ENCODE measurements at regions not wholly inside any gene's neighbourhood (a gene's known extent, or its start where the extent isn't known, plus 50 kb on each side); places are given as distances from the start of the nearest gene placed in this dataset.

DNA sequence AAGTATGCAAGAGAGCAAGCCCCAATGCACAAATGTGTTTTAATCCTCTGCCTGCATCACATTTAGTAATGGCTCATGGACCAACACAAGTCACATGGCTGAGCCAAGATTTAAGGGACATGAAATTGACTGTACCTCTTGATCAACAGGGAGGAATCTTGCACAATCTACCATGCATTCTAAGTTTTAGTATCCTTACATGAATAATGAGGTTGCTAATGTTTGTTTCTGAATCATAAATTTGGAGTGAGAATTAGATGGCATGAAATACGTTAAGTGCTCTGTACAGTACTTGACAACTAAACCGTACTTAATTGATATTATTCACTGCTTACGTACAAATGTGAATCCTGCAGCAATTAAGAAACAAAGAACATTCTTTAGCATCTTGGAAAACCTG, 553.8 kb upstream of the JAG1 start:
- Mint-ChIP-seq H3K4me3 (no peak overlapping the region), H3K27me3 (no peaks in the 10 kb centered on the region), H3K4me1 (no peaks in the 10 kb centered on the region), H3K27ac (no peak overlapping the region), H3K36me3 (no peaks in the 10 kb centered on the region), H3K9me3 (no peaks in the 10 kb centered on the region)
- DNase-seq, result no peak
- CTCF ChIA-PET, result no interaction called here

DNA sequence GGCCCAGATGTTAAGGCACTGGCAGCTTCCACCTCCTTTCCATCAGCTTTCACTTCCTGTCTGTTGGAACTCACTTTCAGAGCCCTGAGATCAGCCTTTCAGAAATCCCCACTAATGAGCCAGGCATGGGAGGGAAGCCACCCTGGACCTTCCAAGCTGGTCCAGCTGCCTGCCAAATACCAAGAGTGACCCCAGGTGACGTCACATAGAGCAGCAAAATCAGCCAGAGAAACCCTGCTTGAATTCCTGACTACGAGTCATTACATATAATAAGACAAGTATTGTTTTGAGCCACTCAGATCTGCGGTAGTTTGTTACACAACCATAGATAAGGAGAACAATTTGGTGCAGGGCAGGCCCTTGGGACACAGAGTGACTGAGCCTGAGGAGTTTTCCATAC, 556.0 kb upstream of the JAG1 start:
- peaks cover 2% of the 10 kb centered on the region for H3K9me3 Mint-ChIP-seq
- no peak overlapping the region for H3K4me3 Mint-ChIP-seq
- H3K4me1 Mint-ChIP-seq, result no peaks in the 10 kb centered on the region
- H3K27ac Mint-ChIP-seq, result no peak overlapping the region
- DNase-seq, result no peak
- H3K27me3 Mint-ChIP-seq, result no peaks in the 10 kb centered on the region
- no peaks in the 10 kb centered on the region for H3K36me3 Mint-ChIP-seq
- CTCF ChIA-PET, result no interaction called here

DNA sequence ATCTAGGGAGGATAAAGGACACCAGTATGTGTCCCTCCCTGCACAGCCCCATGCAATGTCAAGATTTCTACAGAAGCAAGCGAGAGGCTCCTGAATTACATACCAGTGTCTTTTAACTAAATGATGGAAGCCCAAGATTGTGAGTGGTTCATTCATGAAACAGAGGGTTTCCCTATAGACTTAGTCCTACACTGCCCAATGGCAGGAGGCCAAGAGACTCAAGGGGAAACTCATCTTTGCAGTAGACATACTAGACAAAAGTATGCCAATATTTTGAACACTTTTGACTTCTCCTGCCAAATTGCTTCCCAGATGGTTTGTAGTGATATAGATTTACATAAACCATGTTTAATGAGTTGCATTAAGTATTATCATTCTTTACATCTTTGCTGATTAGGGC, 557.2 kb upstream of the JAG1 start:
- DNase-seq, result no peak
- H3K36me3 Mint-ChIP-seq, result no peaks in the 10 kb centered on the region
- H3K4me1 Mint-ChIP-seq, result no peaks in the 10 kb centered on the region
- no peaks in the 10 kb centered on the region for H3K27me3 Mint-ChIP-seq
- CTCF ChIA-PET, result no interaction called here
- H3K4me3 Mint-ChIP-seq, result no peak overlapping the region
- peaks cover 5% of the 10 kb centered on the region for H3K9me3 Mint-ChIP-seq
- H3K27ac Mint-ChIP-seq, result no peak overlapping the region

- H3K9me3 Mint-ChIP-seq, result peaks cover 5% of the 10 kb centered on the region
- no peaks in the 10 kb centered on the region for H3K27me3 Mint-ChIP-seq
- no peak overlapping the region for H3K27ac Mint-ChIP-seq
- DNase-seq, result no peak
- H3K4me1 Mint-ChIP-seq, result no peaks in the 10 kb centered on the region
- CTCF ChIA-PET, result no interaction called here
- no peak overlapping the region for H3K4me3 Mint-ChIP-seq
- H3K36me3 Mint-ChIP-seq, result no peaks in the 10 kb centered on the region
Measured at GRCh38 chr20:11231742-11232648, 558.2 kb upstream of the JAG1 start.

DNA sequence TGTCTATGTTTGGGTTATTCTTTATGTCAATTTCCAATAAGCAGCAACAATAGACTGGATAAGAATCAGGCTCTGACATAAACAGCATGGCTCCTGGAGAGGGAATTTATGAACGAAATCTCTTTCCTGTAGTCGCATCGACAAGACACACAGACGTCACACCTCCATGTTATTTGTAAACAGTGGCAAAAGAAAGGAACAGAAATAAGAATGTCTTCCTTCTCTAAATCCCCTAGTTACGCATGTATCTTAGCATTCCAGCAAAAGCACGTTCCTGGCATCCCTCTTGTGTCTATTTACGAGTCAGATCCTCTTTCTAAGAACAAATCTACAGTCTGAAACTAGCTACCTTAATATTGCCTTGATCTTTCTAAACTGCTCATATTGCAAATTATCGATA, 559.1 kb upstream of the JAG1 start:
- Mint-ChIP-seq H3K9me3 (peaks cover 5% of the 10 kb centered on the region), H3K36me3 (no peaks in the 10 kb centered on the region), H3K27ac (no peak overlapping the region), H3K4me1 (no peaks in the 10 kb centered on the region), H3K27me3 (no peaks in the 10 kb centered on the region), H3K4me3 (no peak overlapping the region)
- no peak for DNase-seq
- CTCF ChIA-PET, result no interaction called here

- H3K27me3 Mint-ChIP-seq, result no peaks in the 10 kb centered on the region
- no peak for DNase-seq
- peaks cover 5% of the 10 kb centered on the region for H3K9me3 Mint-ChIP-seq
- no peaks in the 10 kb centered on the region for H3K4me1 Mint-ChIP-seq
- H3K36me3 Mint-ChIP-seq, result no peaks in the 10 kb centered on the region
- H3K27ac Mint-ChIP-seq, result no peak overlapping the region
- CTCF ChIA-PET, result no interaction called here
- no peak overlapping the region for H3K4me3 Mint-ChIP-seq
Measured at GRCh38 chr20:11234181-11234580, 560.4 kb upstream of the JAG1 start.

DNA sequence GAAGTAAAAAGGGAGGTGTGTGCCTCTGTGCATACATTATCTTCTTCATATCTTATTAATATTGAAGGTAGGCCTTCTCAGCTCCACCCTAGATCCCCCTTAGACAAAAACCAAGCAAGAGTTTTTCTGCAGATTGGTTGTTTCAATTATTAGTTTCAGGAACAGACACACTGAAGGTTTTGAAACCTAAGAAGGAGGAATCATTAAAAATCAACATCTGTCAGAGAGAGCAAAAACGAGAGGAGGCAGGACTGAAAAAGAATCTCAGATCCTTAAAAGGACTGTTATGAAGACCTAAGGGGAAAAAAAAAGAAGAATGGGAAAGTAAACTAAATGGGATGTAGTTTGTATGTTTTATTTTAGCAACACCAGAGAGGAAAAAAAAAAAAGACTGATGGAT, 560.8 kb upstream of the JAG1 start:
- Mint-ChIP-seq H3K27me3 (no peaks in the 10 kb centered on the region), H3K4me1 (no peaks in the 10 kb centered on the region), H3K4me3 (no peak overlapping the region), H3K27ac (no peak overlapping the region), H3K36me3 (no peaks in the 10 kb centered on the region), H3K9me3 (peaks cover 8% of the 10 kb centered on the region)
- no peak for DNase-seq
- CTCF ChIA-PET, result interaction anchor here (0.7 kb wide), 1 partner anchor 1527 kb away, joined by 4 read pairs; no protein-coding TSS in a partner anchor

DNA sequence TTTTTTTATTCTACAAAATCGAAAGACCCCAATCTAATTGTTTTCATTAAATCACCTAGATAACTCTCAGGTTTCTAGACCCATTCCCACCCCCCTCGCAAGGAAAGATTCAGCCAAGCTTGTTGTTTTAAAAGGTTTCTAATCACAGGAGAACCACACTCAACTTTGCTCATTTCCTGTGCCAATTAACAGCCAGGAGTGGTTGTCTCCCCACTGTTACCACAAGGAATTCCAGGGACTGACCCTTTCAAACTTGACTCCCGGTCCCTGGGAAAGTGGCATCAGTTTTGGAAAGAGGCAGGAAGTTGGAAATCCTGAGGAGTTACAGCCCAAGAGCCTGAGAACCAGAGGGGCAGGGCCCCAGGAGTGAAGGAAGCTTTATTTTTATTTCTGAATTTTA, 561.3 kb upstream of the JAG1 start:
- no peak overlapping the region for H3K4me3 Mint-ChIP-seq
- H3K4me1 Mint-ChIP-seq, result no peaks in the 10 kb centered on the region
- no peaks in the 10 kb centered on the region for H3K36me3 Mint-ChIP-seq
- DNase-seq, result no peak
- H3K27me3 Mint-ChIP-seq, result no peaks in the 10 kb centered on the region
- CTCF ChIA-PET, result interaction anchor here (0.7 kb wide), 1 partner anchor 1527 kb away, joined by 4 read pairs; no protein-coding TSS in a partner anchor
- H3K27ac Mint-ChIP-seq, result no peak overlapping the region
- peaks cover 8% of the 10 kb centered on the region for H3K9me3 Mint-ChIP-seq

GRCh38 chr20:11242320-11242719, 568.5 kb upstream of the JAG1 start:
- Mint-ChIP-seq H3K9me3 (peaks cover 3% of the 10 kb centered on the region), H3K4me1 (no peaks in the 10 kb centered on the region), H3K27ac (no peak overlapping the region), H3K27me3 (no peaks in the 10 kb centered on the region), H3K4me3 (no peak overlapping the region), H3K36me3 (no peaks in the 10 kb centered on the region)
- no peak for DNase-seq
- CTCF ChIA-PET, result no interaction called here

GRCh38 chr20:11245431-11245830, 571.6 kb upstream of the JAG1 start:
- no peak for DNase-seq
- Mint-ChIP-seq H3K27me3 (no peaks in the 10 kb centered on the region), H3K27ac (no peak overlapping the region), H3K4me3 (no peak overlapping the region), H3K36me3 (no peaks in the 10 kb centered on the region), H3K4me1 (no peaks in the 10 kb centered on the region), H3K9me3 (no peaks in the 10 kb centered on the region)
- CTCF ChIA-PET, result no interaction called here

GRCh38 chr20:11246251-11246775, 572.5 kb upstream of the JAG1 start:
- Mint-ChIP-seq H3K9me3 (no peaks in the 10 kb centered on the region), H3K4me1 (no peaks in the 10 kb centered on the region), H3K4me3 (no peak overlapping the region), H3K27me3 (no peaks in the 10 kb centered on the region), H3K27ac (no peak overlapping the region), H3K36me3 (no peaks in the 10 kb centered on the region)
- no peak for DNase-seq
- CTCF ChIA-PET, result no interaction called here

DNA sequence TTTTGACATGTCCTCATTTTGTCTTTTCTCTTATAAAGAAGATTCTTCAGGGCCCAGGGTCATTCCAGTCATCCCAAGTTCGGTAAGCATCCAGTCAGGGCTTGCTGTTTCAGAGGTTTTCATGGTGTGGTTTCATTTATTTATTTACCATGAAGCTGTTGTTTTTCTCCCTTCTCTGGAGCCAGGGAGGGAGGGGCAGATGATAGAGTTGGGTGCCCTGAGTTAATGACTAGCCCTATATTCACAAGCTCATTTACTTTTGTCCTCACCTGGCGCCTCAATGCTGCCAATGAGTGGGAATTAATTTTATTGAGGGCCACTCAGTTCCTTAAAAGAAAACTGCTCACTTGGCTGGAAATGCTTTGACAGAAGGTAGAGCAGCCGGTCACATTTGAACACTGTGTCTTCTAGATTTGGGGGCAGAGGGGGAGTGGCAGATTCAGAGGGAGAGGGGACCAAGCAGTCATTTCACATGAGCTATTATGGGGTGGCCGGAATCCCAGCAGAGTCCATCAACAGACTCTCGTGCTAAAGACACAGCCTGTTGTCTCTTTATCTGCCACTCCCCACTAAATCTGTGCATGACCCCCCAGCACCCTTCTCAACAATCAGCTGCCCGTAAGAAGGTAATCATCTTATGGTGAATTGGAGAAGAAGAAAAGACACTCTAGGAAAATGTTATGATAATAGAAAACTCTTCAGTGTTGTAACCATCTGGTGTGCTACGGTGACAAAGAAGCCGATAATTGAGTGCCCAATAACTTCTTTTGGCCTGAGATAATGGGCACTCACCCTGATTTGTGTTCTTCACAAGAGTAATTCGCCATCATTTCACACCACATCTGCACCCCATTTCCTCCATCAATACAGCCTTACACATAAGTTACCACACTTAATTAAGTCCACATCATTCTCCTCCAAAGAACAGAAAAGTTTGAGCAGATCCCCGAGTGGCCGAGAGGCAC, 573.5 kb upstream of the JAG1 start:
- CTCF ChIA-PET, result no interaction called here
- no peaks in the 10 kb centered on the region for H3K4me1 Mint-ChIP-seq
- H3K36me3 Mint-ChIP-seq, result no peaks in the 10 kb centered on the region
- H3K9me3 Mint-ChIP-seq, result no peaks in the 10 kb centered on the region
- no peak overlapping the region for H3K27ac Mint-ChIP-seq
- H3K4me3 Mint-ChIP-seq, result no peak overlapping the region
- no peaks in the 10 kb centered on the region for H3K27me3 Mint-ChIP-seq
- DNase-seq, result no peak

GRCh38 chr20:11248011-11248409, 574.2 kb upstream of the JAG1 start:
- CTCF ChIA-PET, result no interaction called here
- Mint-ChIP-seq H3K4me3 (no peak overlapping the region), H3K4me1 (no peaks in the 10 kb centered on the region), H3K36me3 (no peaks in the 10 kb centered on the region), H3K27ac (no peak overlapping the region), H3K27me3 (no peaks in the 10 kb centered on the region), H3K9me3 (no peaks in the 10 kb centered on the region)
- no peak for DNase-seq

GRCh38 chr20:11248687-11249638, 575.2 kb upstream of the JAG1 start:
- no peak overlapping the region for H3K27ac Mint-ChIP-seq
- H3K36me3 Mint-ChIP-seq, result no peaks in the 10 kb centered on the region
- DNase-seq, result no peak
- no peaks in the 10 kb centered on the region for H3K4me1 Mint-ChIP-seq
- H3K4me3 Mint-ChIP-seq, result no peak overlapping the region
- H3K9me3 Mint-ChIP-seq, result no peaks in the 10 kb centered on the region
- no peaks in the 10 kb centered on the region for H3K27me3 Mint-ChIP-seq
- CTCF ChIA-PET, result no interaction called here
